ENCODE measurements at regions not wholly inside any gene's neighbourhood (a gene's known extent, or its start where the extent isn't known, plus 50 kb on each side); places are given as distances from the start of the nearest gene placed in this dataset.

DNA sequence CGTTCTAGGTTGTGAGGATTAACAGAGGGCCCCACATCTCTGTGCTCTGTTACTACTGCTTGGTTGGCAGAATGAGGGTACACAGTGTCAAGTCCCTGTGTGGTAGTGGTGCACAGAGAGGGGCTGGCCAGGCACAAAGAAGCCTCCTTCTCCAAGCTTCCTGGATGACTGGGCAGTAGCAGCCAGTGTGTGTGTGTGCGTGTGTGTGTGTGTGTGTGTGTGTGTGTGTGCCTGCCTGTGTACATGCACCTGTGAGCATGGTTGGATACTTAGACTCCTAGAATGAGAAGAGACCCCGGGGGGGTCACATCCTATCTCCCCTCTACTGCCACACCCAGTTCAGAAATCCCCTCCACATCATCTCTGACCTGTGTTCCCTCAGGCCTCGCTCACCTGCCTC is 146.7 kb upstream of the UNC5B start:
- no peak for DNase-seq (ENCODE audit: insufficient read length, low spot score)
- peak; percentile 80 for FAIRE-seq

GRCh38 chr10:71066600-71066999 is 145.8 kb upstream of the UNC5B start:
- FAIRE-seq (no peak), DNase-seq (ENCODE audit: insufficient read length, low spot score) (no peak)

GRCh38 chr10:71067098-71067740 is 145.2 kb upstream of the UNC5B start:
- no peak for FAIRE-seq
- no peak for DNase-seq (ENCODE audit: insufficient read length, low spot score)

GRCh38 chr10:71068861-71069271 is 143.5 kb upstream of the UNC5B start:
- FAIRE-seq (no peak), DNase-seq (ENCODE audit: insufficient read length, low spot score) (peak; percentile 31)

- DNase-seq (ENCODE audit: insufficient read length, low spot score): no peak
Observed at GRCh38 chr10:71069909-71070666, 142.3 kb upstream of the UNC5B start.

GRCh38 chr10:71070741-71071140 is 141.6 kb upstream of the UNC5B start:
- no peak for DNase-seq (ENCODE audit: insufficient read length, low spot score)
- no peak for FAIRE-seq

More at GRCh38 chr10:71069909-71070666, 142.3 kb upstream of the UNC5B start:
- no peak for FAIRE-seq

DNA sequence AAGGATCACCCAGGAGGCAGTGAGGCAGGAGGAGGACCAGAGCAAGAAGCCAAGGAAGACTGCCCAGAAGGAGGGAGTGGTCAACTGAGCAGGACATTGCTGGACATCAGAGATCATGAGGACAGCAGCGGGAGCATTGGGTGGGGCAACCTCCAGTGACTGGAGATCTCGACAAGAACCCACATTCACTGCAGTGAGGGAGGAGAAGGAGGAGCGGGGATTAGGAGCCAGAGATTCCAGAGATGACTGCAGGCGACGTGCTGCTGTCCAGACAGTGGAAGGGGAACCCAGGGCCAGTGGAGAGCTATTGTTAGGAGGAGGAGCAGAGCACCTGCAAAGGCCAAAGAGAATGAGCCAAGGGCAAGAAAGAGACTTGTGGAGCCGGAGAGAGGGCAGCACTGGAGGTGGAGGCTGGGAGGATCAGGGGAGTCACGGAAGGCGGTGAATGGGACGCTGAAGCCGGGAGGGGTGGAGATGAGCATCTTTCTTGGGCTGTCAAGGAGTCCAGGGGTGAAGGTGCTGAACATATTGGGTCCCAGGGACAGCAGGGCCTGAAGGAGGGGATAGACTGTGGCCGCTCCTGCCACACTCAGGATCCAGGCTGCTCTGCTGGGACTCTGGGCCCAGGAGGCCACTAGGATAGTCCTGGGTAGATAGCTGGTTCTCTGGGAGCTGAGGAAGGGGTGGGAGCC is 140.1 kb upstream of the UNC5B start:
- DNase-seq (ENCODE audit: insufficient read length, low spot score) (no peak), FAIRE-seq (no peak)

GRCh38 chr10:71072823-71073210 is 139.6 kb upstream of the UNC5B start:
- FAIRE-seq: no peak
- DNase-seq (ENCODE audit: insufficient read length, low spot score): no peak

GRCh38 chr10:71073451-71074175 is 138.8 kb upstream of the UNC5B start:
- DNase-seq (ENCODE audit: insufficient read length, low spot score) (no peak), FAIRE-seq (no peak)

DNA sequence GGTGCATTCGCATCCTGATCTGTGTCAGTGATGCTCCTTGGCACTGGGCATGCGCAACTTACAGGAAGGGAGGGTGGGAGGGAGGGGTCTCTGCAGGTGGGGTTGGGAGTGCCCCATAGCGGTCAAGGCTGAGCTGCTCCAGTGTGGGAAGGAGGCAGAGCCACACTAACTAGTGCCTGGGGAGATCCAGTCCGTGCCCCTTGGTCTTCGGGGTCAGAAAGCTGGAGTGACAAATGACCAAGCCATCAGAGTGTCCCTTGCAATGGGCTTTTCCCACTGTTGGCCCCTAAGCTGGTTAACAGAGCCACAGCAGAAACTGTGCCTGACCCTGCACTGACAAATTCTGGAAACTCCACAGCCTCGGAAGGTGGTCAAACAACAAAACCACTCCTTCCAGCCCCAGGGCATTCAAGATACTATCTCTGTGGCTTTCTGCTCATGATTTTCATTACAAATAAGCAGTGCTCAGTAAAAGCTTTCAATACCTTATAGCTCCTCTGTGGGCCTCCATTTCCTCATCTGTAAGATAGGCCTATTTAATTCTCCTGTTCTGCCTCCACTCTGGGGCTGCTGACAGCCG is 138.1 kb upstream of the UNC5B start:
- FAIRE-seq (no peak), DNase-seq (ENCODE audit: insufficient read length, low spot score) (no peak)

GRCh38 chr10:71075086-71075758 is 137.1 kb upstream of the UNC5B start:
- DNase-seq (ENCODE audit: insufficient read length, low spot score) (no peak), FAIRE-seq (no peak)

- DNase-seq (ENCODE audit: insufficient read length, low spot score) (no peak), FAIRE-seq (no peak)
Observed at GRCh38 chr10:71075759-71076472, 136.5 kb upstream of the UNC5B start.

- FAIRE-seq: no peak
- no peak for DNase-seq (ENCODE audit: insufficient read length, low spot score)
Observed at GRCh38 chr10:71076473-71077142, 135.8 kb upstream of the UNC5B start.

GRCh38 chr10:71077143-71077581 is 135.2 kb upstream of the UNC5B start:
- DNase-seq (ENCODE audit: insufficient read length, low spot score) (no peak), FAIRE-seq (no peak)

DNA sequence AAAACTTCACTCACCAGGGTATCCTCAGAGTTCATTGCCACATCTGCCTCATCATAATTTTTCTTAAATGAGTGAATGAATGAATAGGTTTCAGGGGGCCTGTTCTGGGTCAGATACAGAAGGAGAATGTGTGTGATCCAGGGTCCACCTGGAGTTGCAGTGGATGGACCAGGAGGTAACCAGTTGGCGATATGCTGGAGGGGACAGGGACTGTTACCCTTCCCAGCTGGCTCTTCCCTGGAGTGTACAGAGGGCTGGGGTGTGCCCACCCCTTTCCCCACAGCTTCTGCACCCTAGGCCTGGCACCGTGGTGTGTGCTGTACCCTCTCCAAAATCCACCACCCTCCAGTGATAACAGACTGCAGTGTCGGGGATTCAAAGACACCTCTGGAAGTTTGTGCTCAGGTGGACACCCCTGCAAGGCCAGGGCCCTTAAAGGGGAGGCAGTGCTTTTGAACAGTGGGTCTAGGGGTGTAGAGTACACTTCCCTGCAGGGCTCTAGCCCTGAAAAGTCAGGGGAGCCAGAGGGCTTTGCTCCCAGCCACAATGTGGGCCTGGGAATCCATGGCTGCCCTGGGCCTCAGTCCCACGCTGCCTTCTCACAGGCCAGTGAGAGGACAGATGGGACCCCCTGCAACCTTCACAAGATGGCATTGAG is 134.4 kb upstream of the UNC5B start:
- no peak for FAIRE-seq
- DNase-seq (ENCODE audit: insufficient read length, low spot score): no peak

DNA sequence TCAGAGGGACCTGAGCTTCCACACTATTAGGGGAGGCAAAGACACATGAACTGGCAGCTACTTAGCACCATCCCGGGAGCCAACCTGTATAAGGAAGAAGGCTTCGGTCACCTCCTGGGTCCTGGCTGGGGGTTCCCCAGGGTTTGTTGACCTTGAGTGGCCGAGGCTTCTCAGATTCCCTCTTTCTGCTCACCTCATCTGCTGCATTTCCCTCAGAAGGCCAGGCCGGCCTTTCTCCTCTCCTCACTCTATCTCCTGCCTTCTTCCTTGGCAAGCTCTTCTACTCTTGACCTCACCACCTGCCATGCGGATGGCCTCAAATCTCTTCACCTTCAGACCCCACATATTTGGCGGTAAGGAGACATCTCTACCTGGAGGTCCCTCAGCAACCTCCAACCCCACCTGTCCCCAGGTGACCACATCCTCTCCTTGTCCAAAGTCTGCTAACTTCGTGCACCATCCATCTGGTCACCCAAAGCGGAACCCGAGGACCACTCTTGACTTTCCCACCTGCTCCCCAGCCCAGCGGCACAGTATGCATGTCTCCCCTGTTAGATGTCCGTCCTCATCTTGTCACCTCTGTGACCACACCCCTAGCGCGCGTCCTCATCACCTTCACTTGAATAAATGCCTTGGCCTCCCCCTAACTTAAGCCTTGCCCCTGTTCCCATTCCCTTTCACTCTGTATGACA is 133.8 kb upstream of the UNC5B start:
- no peak for FAIRE-seq
- no peak for DNase-seq (ENCODE audit: insufficient read length, low spot score)

DNA sequence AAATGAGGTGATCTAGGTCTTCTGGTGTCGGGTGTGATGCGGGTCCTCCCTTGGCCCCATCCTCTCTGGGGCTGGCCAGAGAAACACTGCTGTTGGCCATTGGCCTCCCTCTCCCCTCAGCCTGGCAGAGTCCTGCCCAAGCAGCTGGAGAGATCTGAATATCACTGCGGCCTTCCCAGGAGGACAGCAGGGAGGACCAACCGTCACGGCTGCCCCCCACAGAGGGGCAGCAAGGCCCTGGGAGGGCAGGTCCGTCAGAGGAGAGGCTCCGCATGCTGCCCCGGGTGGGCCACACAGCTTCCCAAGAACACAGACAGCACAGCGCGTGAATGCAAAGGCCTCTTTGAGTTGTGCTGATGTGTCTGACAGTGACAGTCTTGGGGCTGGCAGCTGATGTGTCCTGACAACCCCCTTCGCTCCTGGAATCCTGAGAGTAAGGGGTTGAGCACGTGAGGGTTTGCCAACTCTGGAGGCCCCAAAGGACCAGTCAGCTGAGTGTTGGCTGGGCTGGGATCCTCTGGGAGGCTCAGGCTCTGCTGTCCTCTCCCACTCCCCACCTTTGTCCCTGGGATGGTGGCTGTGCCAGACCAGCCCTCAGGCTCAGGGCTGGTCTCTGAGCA is 132.5 kb upstream of the UNC5B start:
- DNase-seq (ENCODE audit: insufficient read length, low spot score) (no peak), FAIRE-seq (no peak)

Data from HTR-8/SVneo (cell line).